GM12878 (cell line): ENCODE measurements at regions not wholly inside any gene's neighbourhood (a gene's known extent, or its start where the extent isn't known, plus 50 kb on each side); places are given as distances from the start of the nearest gene placed in this dataset.

Experiments used
- DPF2 ChIP-seq: fragments of 450-650 bp; IDR thresholded peaks from 2 replicates; pipeline ENCODE4 v1.6.1; 2017; ENCODE audit warnings: mild to moderate bottlenecking
- E2F4 ChIP-seq: IDR thresholded peaks from 2 replicates; pipeline ENCODE4 v1.6.1; 2012; ENCODE audit warnings: low read depth, low read length, improper control_type of control experiment
- EED ChIP-seq: sonication (generic); IDR thresholded peaks from 2 replicates; pipeline ENCODE4 v1.6.1; 2016; ENCODE audit warnings: antibody characterized with exemption, low read depth
- ETV6 ChIP-seq, 2 experiments: fragments of 450-650 bp in 1 of 2; IDR thresholded peaks in 1 of 2; conservative IDR thresholded peaks in 1 of 2; 2 replicates each; pipeline ENCODE4 v1.6.1; 2014; ENCODE audit warnings: antibody characterized with exemption in 1 of 2, borderline replicate concordance in 1 of 2, low read depth in 1 of 2, mild to moderate bottlenecking in 1 of 2, moderate library complexity in 1 of 2
- GABPA ChIP-seq: IDR thresholded peaks from 2 replicates; pipeline ENCODE4 v1.6.1; 2014; ENCODE audit warnings: antibody characterized with exemption, low read depth, mild to moderate bottlenecking, inconsistent platforms
- IKZF2 ChIP-seq, 2 experiments: fragments of 450-650 bp; IDR thresholded peaks; 2 replicates each; pipeline ENCODE4 v1.6.1; 2017; ENCODE audit warnings: mild to moderate bottlenecking in 2 of 2, moderate library complexity in 2 of 2
- JUNB ChIP-seq: IDR thresholded peaks from 2 replicates; pipeline ENCODE4 v1.6.1; 2016; ENCODE audit warnings: antibody characterized with exemption, mild to moderate bottlenecking
- KLF5 ChIP-seq: fragments of 450-650 bp; IDR thresholded peaks from 2 replicates; pipeline ENCODE4 v1.6.1; 2014; ENCODE audit warnings: mild to moderate bottlenecking; ENCODE audit not compliant: partially characterized antibody
- MTA2 ChIP-seq: fragments of 450-650 bp; IDR thresholded peaks from 2 replicates; pipeline ENCODE4 v1.6.1; 2016; ENCODE audit warnings: low read depth, mild to moderate bottlenecking, moderate library complexity
- NFYA ChIP-seq: IDR thresholded peaks from 2 replicates; pipeline ENCODE4 v1.6.1; 2011; ENCODE audit warnings: low read depth, mild to moderate bottlenecking, low read length, improper control_type of control experiment, borderline replicate concordance
- POLR2AphosphoS2 ChIP-seq: IDR thresholded peaks from 2 replicates; pipeline ENCODE4 v1.6.1; 2011; ENCODE audit warnings: low read depth, mild to moderate bottlenecking, low read length, improper control_type of control experiment, moderate library complexity
- RAD51 ChIP-seq: fragments of 450-650 bp; IDR thresholded peaks from 2 replicates; pipeline ENCODE4 v1.6.1; 2016; ENCODE audit warnings: moderate library complexity, mild to moderate bottlenecking, inconsistent platforms
- SMAD1 ChIP-seq: fragments of 450-650 bp; IDR thresholded peaks from 2 replicates; pipeline ENCODE4 v1.6.1; 2018; ENCODE audit warnings: mild to moderate bottlenecking, low read depth; ENCODE audit not compliant: partially characterized antibody
- SMC3 ChIP-seq: IDR thresholded peaks from 2 replicates; pipeline ENCODE4 v1.6.1; 2011; ENCODE audit warnings: low read length, improper control_type of control experiment, borderline replicate concordance
- SPI1 ChIP-seq: IDR thresholded peaks from 2 replicates; pipeline ENCODE4 v1.6.1; 2011; ENCODE audit warnings: low read depth, mild to moderate bottlenecking, low read length, moderate library complexity, borderline replicate concordance; ENCODE audit not compliant: insufficient read depth
- TF ChIP-seq, protein P1 (sequence below): IDR thresholded peaks from 2 replicates; pipeline ENCODE4 v1.6.1; 2011; ENCODE audit warnings: borderline replicate concordance, low read depth, mild to moderate bottlenecking, moderate library complexity, low read length; ENCODE audit not compliant: insufficient read depth, poor library complexity, severe bottlenecking
- TF ChIP-seq, protein P2 (sequence below): fragments of 450-650 bp; formaldehyde crosslinking; IDR thresholded peaks from 2 replicates; pipeline ENCODE4 v1.5.0; 2022; ENCODE audit warnings: mild to moderate bottlenecking, missing genetic modification characterization

- 0 out of 2 replicates have a peak, but pooled peaks have one; percentile 48 for TF ChIP-seq SPI1
- TF ChIP-seq IKZF2 (IDR thresholded peaks at IDR 0.05): peak; percentile 81 to 83
- TF ChIP-seq, protein P1, sequence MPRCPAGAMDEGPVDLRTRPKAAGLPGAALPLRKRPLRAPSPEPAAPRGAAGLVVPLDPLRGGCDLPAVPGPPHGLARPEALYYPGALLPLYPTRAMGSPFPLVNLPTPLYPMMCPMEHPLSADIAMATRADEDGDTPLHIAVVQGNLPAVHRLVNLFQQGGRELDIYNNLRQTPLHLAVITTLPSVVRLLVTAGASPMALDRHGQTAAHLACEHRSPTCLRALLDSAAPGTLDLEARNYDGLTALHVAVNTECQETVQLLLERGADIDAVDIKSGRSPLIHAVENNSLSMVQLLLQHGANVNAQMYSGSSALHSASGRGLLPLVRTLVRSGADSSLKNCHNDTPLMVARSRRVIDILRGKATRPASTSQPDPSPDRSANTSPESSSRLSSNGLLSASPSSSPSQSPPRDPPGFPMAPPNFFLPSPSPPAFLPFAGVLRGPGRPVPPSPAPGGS: no peak
- no peak for TF ChIP-seq RAD51
- peak in 1 of 2 experiments; percentile 15; a peak in 1 of 4 replicates for TF ChIP-seq ETV6 (conservative IDR thresholded peaks at IDR 0.05 in 1 of 2, IDR thresholded peaks at IDR 0.05 in 1 of 2; ENCODE audit: borderline replicate concordance in 1 of 2, low read depth in 1 of 2)
- TF ChIP-seq POLR2AphosphoS2: no peak
- no peak for TF ChIP-seq SMC3
- TF ChIP-seq JUNB: peak; percentile 61
- no peak for TF ChIP-seq E2F4
- peak; percentile 63 for TF ChIP-seq MTA2
- TF ChIP-seq, protein P2, sequence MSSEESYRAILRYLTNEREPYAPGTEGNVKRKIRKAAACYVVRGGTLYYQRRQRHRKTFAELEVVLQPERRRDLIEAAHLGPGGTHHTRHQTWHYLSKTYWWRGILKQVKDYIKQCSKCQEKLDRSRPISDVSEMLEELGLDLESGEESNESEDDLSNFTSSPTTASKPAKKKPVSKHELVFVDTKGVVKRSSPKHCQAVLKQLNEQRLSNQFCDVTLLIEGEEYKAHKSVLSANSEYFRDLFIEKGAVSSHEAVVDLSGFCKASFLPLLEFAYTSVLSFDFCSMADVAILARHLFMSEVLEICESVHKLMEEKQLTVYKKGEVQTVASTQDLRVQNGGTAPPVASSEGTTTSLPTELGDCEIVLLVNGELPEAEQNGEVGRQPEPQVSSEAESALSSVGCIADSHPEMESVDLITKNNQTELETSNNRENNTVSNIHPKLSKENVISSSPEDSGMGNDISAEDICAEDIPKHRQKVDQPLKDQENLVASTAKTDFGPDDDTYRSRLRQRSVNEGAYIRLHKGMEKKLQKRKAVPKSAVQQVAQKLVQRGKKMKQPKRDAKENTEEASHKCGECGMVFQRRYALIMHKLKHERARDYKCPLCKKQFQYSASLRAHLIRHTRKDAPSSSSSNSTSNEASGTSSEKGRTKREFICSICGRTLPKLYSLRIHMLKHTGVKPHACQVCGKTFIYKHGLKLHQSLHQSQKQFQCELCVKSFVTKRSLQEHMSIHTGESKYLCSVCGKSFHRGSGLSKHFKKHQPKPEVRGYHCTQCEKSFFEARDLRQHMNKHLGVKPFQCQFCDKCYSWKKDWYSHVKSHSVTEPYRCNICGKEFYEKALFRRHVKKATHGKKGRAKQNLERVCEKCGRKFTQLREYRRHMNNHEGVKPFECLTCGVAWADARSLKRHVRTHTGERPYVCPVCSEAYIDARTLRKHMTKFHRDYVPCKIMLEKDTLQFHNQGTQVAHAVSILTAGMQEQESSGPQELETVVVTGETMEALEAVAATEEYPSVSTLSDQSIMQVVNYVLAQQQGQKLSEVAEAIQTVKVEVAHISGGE (CRISPR knock-in tag): no peak
- no peak for TF ChIP-seq NFYA
- TF ChIP-seq KLF5: no peak
- TF ChIP-seq DPF2: peak; percentile 83
- TF ChIP-seq EED: peak; percentile 68; the same call in 1 of the 2 replicates
- TF ChIP-seq SMAD1: no peak
- no peak for TF ChIP-seq GABPA
Measured at GRCh38 chr12:93139028-93139665, 210.1 kb upstream of the EEA1 start (continued).
